GM18870 (cell line): ENCODE measurements at regions not wholly inside any gene's neighbourhood (a gene's known extent, or its start where the extent isn't known, plus 50 kb on each side); places are given as distances from the start of the nearest gene placed in this dataset.
"Not testable (repeated sequence)": the region's sequence is repeated elsewhere in the genome, so short reads cannot be mapped to it uniquely, and the experiment has no call there.

Experiments used
- ATAC-seq: cut with Tn5 transposase; IDR thresholded peaks from one replicate; pipeline ENCODE4 v1.9.1; 2021; ENCODE audit warnings: moderate library complexity; ENCODE audit not compliant: unreplicated experiment

GRCh38 chr1:81547261-81547911 is 253.3 kb upstream of the ADGRL2 start:
- no peak for ATAC-seq

DNA sequence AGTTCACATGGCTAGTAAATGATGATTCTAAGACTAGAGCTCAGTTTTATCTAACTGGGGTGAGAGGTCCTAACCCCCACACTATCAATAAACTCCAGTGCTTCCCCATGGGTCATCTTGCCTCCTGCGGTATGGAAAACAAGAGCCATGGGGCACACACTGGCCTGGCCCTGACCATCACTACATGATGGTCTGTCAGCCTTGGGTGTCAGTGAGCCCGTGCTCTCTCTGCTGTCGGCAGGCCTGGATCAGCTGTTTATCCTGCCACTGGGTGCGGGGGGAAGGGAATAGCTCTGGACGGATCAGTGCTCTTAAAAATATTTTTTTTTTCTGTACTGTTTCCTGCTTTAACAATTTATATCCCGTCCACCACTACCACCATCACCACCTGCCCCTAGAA is 255.0 kb upstream of the ADGRL2 start:
- no peak for ATAC-seq

DNA sequence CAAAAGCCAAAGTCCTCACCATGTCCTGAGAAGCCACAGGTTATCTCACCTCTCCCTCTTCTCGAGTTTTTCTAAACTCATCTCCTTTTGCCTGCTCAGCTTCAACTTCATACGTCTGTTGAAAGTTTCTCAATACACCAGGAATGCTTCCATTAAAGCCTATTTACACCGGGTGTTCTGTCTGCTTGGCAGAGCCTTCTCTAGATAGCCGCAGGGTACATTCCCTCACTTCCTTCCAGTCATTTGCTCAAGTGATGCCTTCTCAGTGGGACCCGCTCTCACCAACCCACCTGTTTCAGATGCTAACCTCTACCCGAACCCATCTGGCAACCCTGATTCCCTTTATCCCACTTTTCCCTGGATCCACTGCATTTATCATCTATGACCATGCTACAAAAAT is 257.0 kb upstream of the ADGRL2 start:
- no peak for ATAC-seq

DNA sequence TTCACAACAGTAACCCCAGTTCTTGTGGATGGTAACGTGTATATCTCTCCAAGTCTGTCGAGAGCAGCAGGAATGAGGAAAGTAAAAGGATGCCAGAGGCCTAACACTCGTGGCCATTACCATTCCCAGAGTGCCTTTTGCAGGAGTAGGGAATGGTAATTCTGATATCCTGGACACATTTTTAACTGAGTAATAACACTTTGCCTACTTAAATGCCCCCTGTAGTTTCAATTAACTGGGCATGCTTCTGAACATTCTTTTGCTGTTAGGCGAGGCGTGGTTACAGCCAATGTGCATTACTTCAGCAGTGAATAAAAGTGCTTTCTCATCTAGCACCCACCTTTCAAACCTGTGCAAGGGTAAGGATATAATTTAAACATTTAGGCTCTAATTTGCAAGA is 258.5 kb upstream of the ADGRL2 start:
- ATAC-seq: no peak

DNA sequence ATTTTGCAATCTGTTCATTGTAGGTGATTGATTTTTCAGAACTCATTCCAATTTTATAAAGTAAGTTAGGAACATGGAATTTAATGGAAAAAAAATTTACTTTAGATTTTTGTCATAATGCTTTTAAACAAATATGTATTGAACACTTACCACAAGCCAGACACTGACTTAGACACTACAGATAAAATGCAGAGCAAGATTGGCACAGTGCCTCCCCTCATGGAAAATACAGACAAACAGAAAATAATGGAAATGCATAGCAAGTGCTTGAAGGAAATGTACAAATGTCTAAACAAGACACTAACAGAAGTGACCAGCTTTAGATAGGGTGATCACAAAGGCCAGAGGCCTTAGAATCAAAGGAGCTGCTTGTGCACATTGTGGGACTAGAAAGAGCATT is 260.5 kb upstream of the ADGRL2 start:
- no peak for ATAC-seq

GRCh38 chr1:81529014-81529413 is 271.7 kb upstream of the ADGRL2 start:
- no peak for ATAC-seq

DNA sequence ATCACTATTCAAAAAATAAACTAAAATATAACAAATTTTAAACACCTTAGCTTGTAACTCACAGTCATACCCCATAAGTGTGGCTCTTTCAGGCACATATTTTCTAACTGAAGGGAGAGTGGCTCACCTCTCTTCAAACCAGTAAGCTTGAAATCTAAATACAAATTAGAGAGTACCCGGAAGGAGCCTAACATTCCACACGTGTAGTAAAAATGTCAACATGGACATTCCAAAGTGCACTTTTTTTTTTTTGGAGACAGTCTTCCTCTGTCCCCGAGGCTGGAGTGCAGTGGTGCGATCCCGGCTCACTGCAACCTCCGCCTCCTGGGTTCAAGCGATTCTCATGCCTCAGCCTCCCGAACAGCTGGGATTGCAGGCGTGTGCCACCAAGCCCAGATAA is 275.6 kb upstream of the ADGRL2 start:
- ATAC-seq: no peak

- no peak for ATAC-seq
Observed at GRCh38 chr1:81519987-81520386, 280.7 kb upstream of the ADGRL2 start.

DNA sequence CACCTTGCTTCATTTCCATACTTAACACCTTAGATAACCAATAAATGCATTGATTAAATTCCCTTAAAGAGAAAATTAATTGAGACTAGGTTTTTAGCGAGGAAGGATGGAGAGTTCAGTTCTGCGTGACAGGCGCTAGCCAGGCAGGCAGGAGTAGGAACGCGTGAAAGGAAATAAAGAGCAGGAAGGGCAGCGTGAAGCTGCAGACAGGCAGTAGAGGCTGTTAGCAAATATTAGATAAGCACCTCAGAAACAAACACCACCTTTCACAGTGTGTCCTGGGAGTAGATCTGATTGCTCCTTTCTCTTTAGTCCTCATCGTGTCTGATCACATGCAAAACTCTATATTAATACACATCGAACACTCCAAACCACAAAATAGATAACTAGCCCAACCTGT is 282.7 kb upstream of the ADGRL2 start:
- no peak for ATAC-seq

- ATAC-seq: no peak
Observed at GRCh38 chr1:81513796-81514354, 286.9 kb upstream of the ADGRL2 start.

DNA sequence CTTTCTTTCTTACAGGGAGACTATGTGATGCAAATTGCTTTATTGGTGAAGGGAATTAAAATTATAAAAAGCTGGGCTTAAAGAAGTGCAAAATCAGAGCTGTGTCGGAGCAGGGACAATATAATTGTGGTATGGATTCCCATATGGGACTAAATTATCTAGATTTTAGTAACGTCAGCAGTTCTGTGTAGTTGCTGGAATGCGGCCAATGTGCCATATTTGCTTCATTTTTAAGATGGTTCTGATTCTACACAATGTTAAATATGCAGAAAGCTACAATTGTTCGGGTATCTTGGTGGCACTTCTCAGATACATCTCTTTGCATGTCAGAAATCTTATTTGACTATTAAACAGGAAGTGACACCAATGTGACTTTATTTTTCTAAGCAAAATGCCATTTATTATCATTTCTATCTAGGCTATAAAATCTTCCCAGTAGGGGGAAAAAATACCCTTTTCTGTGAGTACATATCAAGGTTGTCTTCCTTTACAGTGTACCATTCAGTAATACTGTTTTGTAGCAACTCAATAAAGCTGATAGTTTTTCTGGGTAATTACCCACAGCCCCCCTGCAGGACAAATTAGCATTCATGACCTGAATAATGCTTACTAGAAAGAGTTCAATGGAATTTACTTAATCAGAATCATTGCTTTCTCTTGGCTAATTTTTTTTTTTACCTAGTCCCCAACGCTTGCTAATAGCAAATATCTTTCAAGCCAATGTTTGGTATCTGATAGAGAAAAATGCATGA is 288.3 kb upstream of the ADGRL2 start:
- no peak for ATAC-seq

DNA sequence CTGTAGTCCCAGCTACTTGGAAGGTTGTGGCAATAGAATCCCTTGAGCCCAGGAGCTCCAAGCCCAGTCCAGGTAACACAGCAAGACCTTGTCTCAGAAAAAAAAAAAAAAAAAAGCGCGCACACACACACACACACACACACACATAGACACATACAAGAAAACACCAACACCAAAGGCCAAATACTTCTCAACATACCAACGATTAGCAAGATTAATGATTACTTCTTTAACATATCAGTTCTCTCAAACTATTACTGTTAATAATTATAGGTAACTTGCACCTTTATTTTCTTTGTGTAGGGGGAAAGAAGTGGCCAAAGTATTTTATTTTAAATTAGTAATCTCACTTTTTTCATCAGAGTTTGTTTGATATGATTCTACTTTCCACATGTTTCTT is 289.5 kb upstream of the ADGRL2 start:
- no peak for ATAC-seq

DNA sequence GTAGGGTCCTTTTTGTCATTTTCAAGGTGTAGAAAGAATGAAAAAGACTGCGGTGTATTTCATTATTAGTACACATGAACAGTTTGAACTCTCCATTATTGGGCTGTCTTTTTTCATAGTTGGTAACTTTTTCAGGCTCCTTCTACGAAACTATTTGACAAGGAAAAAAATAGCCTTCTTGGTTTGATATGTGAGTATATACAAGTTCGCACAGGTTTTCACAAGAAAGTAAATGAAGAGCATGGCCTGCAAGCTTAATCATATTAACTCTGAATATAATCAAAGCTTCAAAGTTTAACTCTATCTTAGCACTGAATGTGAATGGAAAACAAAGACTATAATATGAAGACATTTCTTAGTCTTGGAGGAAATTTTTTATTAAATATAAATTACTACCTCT is 290.0 kb upstream of the ADGRL2 start:
- ATAC-seq: no peak

DNA sequence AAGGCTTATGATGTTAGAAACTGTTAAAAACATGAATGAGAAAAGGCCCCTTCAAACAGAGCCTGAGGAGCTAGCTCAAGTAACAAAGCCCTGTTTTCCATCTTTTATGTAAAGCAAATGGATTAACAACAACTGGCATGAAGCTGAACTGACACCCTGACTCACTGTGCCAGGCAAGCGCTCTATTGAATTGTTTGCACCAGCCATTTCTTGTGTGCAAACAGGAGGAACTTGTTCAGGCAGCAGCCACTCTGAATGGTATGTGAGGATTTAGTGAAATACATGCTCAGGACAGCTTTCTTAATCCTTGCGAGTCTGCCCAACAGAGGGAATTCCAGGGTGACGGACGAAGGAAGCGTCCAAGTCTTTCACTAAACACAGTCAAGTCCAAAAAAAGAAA is 291.1 kb upstream of the ADGRL2 start:
- ATAC-seq: no peak

- no peak for ATAC-seq
Observed at GRCh38 chr1:81506699-81507098, 294.0 kb upstream of the ADGRL2 start.

DNA sequence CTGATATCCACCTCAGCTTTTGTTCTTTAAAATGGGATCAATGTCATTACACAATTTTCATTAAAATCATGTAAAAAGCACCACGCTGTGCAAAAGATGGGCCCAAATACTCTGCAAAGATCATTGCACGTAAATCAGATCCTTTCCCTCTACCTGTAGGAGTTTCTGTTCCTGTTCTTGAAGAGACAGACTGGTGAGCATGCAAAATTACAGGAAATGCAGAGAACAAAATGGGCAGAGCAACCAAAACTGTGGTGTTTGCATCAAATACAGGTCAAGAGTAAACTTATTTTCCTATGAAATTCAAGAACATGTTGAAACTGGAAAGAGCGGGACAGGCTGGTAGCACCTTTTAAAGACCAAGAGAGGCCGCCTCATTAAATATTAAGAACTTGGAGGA is 294.9 kb upstream of the ADGRL2 start:
- peak; percentile 98 for ATAC-seq

DNA sequence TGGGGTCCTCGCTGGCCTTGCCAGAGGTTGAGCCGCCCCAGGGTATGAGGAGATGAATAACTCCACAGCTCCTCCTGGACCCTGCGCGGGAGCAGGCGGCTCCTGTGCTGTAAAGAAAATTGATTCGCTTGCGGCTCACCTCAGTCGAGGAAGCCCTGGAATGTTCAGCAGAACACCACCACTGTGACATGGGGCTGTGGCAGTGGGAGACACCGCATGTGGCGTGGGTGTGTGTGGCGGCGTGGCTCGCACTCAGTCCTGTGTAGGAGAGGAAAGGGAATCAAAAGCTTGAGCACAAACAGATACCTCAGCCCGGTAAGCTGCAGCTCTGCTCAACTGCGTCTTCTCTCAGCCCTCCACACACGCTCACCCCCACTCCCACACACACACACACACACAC is 295.9 kb upstream of the ADGRL2 start:
- ATAC-seq: not testable (repeated sequence)

GRCh38 chr1:81502705-81503104 is 298.0 kb upstream of the ADGRL2 start:
- ATAC-seq: not testable (repeated sequence)

DNA sequence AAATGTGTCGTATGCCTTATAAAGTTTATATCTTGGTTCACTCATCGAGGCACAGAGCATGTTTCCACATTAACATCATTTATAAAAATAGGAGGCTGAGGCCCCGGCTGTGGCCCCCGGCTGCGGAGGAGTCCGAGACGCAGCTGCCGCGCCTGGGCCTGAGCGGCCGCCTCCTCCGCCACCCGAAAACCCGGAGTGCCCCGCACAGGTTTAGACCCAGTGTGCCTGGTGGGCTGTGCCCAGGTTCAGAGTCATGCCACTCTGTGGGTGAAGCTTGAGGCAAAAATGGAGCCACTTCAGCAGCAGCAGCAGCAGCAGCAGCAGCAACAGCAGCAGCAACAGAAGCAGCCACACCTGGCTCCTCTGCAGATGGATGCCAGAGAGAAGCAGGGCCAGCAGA is 299.2 kb upstream of the ADGRL2 start:
- not testable (repeated sequence) for ATAC-seq

GRCh38 chr1:81499487-81499886 is 301.2 kb upstream of the ADGRL2 start:
- ATAC-seq: no peak

- ATAC-seq: no peak
Observed at GRCh38 chr1:81498471-81499462, 302.0 kb upstream of the ADGRL2 start.
